DMS 273 (cell line): ENCODE measurements at regions not wholly inside any gene's neighbourhood (a gene's known extent, or its start where the extent isn't known, plus 50 kb on each side); places are given as distances from the start of the nearest gene placed in this dataset.
"Not testable (repeated sequence)": the region's sequence is repeated elsewhere in the genome, so short reads cannot be mapped to it uniquely, and the experiment has no call there.

Source experiments
- DNase-seq: peaks from one replicate; lab custom pipeline; 2025; ENCODE audit not compliant: unreplicated experiment; lab: John Stamatoyannopoulos, UW

DNA sequence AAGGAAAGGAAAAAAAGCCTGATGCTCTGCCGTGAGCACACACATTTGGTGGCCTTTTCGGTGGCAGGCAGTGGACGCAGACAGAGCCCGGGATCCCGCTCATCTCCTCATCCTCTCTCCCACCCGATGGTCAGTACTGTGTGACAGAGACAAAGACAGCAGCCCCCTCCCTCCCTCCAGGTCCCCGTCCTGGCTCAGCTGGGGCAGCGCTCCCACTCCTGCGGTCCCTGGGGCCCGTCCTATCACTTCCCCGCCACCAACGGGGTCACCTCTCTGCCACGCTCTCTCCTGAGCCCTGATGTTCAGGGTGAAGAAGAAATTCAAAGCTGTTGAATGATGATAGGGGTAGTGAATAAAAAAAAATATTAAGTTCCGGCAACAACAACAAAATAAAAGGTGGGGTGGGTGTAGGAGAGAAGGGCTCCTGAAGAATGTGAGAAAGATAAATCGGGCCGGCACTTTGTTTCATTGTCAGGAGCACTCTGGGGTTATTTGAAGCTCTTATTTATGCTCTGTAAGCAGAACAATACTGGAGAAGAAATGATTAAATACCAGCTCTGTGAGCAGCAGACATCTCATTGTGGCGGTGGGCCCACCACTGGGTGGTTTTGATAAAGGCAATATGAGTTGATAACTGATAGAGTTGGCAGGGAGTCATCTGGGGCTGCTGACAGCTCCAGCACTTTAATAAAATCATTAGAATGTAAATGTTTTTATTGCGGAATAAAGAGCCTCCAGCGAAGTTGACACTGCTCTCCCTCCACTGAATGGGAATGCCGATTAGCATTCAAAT, 417.7 kb downstream of the IRX1 start:
- no peak for DNase-seq

DNA sequence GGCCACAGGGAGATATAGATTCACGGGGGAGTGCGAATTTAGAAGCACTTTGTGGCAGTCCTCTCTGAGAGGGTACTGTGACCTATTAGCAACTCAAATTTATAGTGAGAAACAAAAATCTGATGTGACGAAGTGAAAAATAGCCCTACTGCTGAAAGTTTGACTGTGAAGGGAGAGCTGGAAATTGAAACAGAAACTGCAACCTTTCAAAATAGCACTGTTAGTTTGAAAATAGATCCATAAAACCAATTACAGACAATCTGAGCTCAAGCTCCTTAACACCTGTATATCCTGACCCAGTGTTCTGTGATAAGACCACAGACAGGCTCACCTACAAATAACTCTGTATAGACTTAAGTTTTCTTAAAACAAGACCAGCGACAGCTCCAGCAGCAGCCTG, 420.1 kb downstream of the IRX1 start:
- DNase-seq = no peak

DNA sequence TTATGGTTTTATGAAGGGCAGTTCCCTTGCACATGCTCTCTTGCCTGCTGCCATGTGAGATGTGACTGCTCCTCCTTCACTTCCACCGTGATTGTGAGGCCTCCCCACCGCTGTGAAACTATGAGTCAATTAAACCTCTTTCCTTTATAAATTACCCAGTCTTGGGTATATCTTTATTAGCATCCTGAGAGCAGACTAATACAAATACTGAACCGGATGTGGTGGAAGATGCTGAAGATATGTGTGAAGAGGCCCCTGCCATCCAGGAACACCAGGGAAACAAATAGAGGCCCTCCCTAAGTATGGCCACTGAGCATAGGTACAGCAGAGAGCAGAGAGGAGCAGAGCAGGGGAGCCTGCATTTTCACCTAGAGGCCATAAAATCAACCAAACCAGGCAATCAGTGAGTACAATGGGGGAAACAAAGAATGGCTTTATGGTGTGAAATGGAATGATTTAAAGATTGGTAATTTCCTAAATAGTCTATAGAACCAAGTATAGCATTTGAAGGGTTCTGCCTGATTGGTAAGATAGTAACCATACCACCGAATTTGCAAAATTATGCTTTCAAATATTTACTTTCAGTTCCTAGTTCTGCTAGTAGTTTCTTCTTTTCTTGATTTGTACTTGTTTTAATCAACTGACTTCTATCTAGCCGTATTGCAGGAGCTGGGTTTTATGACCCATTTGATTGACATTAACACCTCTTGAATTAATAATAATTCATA, 421.6 kb downstream of the IRX1 start:
- no peak for DNase-seq

DNA sequence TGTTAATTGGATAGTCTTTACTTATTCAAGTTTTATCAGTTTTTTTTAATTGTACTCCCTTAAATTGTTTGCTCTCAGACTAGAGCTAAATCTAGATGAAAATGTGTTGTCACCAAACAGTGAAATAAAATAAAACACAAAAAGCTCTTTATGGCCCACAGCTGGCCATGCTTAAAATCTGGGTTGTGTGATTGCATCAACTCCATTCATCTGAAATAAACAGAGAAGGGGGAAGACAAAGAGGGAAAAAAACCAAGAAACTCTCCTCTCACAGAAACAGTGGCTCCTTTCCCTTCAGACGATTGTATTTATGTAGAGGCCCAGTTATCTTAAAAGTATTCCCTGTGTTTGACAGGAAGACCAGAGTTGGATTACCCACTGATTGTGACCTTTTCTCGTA, 422.4 kb downstream of the IRX1 start:
- DNase-seq = no peak

DNA sequence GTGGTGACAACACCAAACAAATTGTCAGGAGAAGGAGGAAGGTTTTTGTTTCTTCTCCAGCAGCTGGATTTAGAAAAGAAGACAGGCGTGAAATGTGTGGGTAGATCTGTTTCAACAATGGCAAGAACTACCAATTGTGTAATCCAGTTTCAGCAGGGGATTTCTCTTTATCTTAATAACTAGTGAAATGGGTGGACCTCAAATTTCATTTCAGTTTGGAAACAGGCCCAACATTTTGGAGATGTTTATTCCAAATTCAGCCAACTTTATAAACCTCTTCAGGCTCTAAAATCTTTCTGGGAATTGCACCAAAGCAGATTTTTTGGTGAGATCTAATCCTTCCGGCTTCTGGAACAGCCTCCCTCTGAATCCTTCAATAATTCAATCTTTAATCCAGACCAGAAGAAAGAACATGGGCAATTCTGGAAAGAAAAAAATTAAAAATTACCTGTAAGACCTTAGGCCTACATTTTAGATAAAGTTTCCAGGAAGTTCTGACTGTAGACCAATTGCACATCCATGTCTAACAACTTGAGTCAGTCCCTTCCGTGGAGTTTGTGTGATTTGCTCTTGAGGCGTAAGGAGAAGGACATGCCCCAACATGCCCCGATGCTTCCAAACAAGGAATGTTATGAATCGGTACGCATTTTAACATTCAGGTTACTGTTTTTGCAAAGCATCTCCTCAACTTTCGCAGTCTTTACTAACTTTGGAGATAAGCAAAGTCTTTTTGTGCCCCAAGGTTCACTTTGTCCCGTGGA, 423.6 kb downstream of the IRX1 start:
- no peak for DNase-seq

DNA sequence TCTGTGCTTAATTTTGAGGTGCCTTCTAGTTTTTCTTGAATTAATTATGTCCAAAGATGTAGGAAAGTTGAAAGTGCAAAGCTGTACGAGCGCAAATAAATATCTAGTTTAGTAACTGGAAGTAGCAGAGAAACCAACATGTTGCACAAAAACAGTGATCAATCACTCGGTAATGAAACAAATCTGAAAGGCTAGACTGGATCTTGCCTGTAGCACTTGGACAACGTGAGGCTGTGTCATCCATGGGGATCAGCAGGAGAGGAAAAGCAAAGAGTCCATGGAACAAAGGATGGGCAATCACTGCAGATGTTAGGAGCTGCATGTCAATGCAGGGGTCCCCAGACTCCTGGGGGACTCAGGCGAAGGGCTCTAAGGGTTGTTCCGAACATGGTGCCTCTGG, 424.2 kb downstream of the IRX1 start:
- no peak for DNase-seq

DNA sequence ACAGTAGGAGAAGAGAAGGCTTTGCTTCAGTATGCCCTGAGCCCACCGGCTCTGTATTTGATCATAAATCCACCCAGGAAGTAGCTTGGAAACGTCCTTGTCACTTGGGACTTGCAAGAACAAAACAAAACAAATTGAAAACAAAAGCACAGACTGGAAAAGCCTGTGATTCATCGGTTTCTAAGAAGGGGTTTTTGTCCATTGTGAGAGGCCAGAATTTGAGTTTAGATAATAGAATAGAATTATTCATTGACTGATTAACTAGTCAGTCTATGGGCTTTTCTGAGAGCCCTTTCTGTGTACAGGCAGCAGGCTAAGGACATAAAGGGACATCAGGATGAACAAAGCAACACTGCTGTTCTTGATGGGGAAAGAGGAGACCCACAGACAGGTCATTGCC, 424.8 kb downstream of the IRX1 start:
- DNase-seq = no peak

DNA sequence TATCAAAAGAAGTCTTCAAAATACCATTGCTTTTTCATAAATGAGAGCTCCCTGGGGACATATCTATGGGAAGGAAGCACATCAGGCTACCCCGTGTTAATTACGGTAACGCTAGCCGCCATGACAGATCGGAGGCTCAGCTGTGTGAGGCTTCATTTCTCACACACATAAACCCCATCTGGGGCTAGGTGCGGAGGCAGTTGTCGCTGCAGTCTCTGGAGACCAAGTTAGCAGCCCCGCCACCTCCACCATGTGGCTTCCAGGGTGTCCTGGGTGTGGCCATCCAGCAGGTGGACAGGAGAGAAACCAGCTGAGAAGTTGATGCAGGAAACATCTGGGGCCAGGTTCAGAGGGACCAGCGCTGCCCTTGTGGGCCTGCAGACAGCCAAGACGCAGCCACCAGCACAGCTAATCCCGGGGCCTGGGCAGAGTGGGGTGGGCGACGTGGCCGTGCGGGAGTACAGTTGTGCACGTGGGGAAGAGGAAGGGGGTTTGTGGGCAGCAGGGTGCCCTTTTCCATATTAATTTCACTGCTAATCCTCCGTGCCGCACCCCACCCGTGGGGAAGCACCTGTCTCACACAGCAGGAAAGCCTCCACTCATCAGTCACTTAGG, 426.5 kb downstream of the IRX1 start:
- no peak for DNase-seq

DNA sequence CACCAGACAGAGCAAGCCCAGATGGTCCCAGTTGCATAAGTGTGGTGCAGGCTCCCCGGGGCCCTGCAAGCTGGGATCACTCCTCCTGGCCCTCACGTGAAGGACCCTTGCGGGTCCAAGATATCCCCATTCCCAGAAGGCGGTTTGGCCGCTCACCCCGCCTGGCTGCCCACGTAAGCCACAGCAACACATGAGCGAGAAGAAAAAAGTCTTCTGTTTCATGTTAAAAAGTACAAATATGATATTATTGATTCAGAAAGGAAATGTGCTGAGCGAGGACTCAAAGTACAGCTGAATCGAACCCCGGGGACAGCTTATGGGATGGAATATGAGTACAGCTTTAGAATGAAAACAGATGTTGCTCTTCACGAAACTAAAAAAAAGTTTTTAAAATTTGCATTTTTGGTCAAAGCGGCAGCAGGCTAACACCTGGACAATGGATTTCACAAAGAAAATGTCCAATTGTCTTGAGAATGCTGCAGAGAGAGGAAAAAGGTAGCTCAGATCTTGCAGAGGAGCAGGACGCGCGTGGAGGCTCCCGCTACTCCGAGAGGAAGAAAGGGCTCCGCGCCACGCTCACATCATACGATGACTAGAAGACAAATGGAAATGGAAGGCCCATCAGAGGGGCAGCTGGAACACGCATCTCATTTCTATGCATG, 427.6 kb downstream of the IRX1 start:
- no peak for DNase-seq

DNA sequence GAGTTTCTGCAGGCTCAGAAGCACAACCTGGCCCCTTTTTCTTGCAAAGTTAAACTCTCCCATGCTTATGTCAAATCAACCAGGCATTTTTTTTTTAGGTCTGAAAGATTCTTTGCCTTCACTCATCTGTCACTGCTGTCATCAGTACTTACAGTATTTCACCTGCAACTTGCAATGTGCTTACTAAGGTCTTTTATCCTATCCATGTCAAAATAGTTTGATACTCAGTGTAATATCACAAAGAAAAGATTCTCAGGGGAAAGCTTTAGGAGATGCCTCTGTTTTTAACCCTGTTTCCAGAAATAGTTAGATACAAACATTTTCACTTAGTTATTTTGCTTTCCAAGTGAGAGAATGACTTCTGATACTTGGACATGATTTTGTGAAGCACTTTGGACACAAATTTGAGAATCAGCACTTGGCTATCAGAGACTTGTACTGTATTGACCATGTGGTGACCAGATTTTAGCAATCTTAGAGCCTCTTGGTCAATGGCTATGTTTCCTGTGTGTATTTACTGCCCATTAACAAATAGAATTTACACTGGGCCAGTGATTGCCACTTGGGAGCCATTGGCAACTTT, 428.2 kb downstream of the IRX1 start:
- DNase-seq = no peak

DNA sequence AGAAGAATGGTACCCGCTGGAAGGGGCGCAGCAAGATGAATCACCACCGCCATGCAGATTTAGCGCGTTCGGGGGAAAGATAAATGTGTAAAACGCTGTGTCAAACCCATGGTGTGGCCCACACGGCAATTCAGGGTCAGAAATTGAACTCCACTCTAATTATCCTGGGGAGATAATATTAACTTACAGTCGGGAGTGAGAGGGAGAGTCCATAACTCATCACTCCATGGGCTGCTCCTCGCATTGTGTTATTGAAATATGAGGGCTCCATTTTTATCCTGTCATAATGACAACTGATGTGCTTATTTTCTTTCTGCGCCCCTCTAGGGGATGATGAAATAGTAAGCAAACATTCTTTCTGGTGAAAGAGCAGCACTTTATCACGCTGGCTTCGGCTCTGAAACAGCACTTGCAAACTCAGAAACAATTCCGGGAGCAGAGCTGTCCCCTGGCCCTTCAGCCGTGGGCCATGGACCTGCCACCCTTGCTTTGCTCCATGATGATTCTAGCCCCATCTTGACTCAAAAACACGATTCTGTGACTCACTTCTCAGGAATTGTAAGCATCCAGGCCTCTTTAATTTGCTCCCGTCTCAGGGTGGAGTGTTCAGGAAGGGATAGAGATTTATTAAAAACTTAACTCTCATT, 431.6 kb downstream of the IRX1 start:
- no peak for DNase-seq

DNA sequence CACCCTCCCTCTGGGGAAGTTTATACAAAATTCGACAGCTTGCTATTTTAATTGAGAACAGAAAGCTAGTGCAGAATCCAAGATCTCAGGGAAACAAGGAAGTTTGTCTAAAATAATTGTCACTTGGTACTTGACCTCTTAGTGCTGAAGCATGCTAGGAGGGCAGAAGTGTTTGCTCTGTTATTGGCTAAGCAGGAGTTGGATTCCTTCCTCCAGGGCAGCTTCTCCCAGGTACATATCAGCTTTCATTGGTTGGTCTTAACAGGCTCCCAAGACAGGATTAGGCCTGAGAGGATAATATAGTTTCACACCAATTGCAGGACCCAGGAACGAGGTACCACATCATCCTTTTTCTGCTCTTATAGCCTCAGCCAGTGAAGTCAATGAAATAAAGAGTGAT, 432.8 kb downstream of the IRX1 start:
- DNase-seq = no peak

DNA sequence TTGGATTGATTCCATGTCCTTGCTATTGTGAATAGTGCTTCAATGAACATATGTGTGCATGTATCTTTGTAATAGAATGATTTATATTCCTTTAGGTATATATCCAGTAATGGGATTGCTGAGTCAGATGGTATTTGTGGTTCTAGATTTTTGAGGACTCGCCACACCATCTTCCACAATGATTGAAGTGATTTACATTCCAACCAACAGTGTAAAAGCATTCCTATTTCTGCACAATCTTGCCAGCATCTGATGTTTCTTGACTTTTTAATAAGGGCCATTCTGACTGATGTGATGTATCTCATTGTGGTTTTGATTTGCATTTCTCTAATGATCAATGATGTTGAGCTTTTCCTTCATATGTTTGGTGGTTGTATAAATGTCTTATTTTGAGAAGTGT, 437.9 kb downstream of the IRX1 start:
- not testable (repeated sequence) for DNase-seq

DNA sequence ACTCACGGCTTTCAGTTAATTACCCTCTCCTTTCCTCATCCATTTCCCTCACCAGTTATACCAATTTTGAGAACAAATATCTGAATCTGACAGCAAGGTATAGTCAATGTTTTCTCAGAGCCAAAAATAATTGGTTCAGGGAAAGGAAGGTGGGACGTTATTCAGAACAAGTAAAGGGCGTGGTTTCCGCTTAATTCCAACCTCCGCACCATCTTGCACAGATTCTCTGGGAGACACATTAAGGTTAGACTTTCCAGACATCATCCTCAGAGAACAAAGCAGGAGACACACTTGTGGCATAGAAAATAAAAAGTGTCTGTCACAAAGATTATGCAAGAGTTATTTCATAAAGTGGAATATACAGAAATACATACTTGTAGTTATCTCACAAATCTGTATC, 441.2 kb downstream of the IRX1 start:
- no peak for DNase-seq

DNA sequence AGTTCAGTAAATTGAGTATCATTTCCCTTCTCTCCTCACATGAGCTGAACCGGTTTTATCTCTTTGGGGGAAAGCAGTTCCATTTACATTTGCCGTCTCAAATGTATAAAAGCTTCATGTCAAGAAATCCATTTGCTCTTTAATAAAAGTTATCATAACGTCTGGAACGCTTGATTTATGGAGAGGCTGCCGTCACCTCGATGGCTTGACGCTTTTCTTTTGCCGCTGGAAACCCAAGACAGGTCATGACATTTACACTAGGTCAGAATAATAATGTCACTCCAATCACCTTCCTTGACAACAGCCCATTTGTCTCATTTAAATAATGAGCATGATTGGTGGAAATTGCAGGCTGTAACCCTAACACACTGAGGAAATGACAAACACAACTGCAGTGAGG, 443.4 kb downstream of the IRX1 start:
- DNase-seq = no peak

DNA sequence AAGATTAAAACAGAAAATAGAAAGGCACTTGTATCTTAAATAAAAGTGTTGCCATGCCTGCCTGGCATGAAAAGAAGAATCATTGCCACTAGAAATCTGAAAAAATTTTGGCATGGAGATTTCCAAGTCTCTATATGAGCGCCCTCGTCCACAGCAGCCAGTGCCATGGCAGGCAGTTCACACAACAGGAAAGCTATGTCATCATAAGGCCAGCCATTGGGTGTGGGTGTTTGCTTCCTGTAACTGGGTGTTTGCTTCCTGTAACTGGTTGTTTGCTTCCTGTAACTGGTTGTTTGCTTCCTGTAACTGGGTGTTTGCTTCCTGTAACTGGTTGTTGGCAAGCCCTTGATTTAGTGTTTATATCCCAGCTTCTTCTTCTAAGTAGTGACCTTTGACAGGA, 446.7 kb downstream of the IRX1 start:
- no peak for DNase-seq

DNA sequence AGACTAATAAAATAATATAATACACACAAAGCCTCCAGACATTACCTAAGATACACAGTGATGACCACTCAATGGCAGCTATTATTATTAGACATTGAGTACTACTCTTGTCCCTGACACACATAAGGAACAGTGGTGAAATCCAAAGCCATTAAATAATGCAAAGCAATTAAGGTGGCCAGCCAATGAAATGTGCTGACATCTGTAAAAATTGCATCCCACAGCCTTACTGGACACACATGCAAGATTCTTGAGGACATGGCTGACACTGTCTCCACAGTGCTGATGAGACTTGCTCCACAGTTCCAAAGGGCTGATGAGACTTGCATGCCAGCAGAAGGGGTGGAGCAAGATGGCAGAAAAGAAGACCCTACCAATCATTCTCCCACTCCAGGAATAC, 447.5 kb downstream of the IRX1 start:
- no peak for DNase-seq

DNA sequence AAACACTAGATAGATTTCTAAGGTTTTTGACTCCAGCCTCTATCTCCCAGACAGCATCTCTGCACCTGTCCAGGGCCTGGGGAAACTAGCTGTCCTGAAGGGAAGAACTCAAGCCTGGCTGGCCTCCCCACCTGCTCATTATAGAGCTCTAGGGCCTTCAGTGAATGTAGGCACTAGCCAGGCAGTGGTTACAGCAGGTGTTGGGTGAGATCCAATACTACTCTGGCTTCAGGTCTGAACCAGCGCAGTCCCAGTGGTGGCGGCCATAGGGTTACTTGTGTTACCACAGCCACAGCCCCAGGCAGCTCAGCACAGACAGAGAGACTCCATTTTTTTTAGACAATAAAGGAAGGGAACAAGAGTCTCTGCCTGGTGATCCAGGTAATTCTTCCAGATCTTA, 449.2 kb downstream of the IRX1 start:
- no peak for DNase-seq

DNA sequence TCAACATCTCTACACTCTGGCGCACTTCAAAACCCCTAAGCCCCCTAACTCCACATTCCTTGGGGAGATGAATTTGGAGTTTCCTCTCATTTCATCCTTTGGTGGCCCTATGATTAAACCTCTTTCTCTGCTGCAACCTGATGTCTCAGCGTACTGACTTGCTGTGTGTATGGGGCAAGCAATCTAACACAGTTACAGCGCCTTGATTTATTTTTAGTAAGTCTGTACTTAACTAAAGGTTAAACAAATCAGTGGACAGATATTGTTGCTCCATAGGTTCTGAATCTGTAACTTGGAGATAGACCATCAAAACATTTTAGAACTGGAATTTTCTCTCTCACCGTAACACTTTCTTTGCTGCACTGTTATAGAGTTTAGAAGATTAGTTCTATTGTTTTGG, 452.8 kb downstream of the IRX1 start:
- no peak for DNase-seq

DNA sequence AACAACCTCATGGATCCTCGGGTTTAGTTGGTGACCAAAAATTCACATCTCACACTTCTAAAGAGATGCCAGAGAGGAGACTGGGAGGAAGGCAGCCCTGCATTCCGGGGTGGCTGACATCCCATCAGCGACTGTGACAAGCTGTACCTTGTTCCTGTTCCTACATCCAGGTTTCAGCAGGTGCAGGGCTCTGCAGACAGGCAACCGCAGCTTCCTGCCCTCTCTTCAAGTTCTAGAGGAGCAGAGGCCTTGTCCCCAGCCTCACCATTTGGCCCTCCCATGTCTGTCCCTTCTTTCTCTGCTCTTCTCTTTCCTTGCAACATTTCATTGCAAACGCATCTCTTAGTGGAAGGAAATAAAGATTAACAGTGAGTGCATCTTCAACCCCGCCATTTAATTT, 454.6 kb downstream of the IRX1 start:
- DNase-seq = no peak
